ENCODE measurements at regions not wholly inside any gene's neighbourhood (a gene's known extent, or its start where the extent isn't known, plus 50 kb on each side); places are given as distances from the start of the nearest gene placed in this dataset.

GRCh38 chr5:148934895-148935400, 108.5 kb downstream of the ADRB2 start:
- Histone ChIP-seq H3K27ac (ENCODE audit: low read depth, low read length, poor library complexity, severe bottlenecking) (no peak overlapping the region), H2AFZ (ENCODE audit: low read length) (no peak overlapping the region), H3K4me3 (ENCODE audit: low read depth, low read length, poor library complexity, severe bottlenecking) (no peak overlapping the region), H3K36me3 (ENCODE audit: insufficient read depth, low read length) (no peaks in the 10 kb centered on the region), H3K79me2 (ENCODE audit: insufficient read depth, low read depth, low read length) (no peaks in the 10 kb centered on the region), H3K9me2 (ENCODE audit: insufficient read depth, low read length) (no peaks in the 10 kb centered on the region), H3K9me3 (ENCODE audit: low read length) (no peaks in the 10 kb centered on the region), H3K4me1 (ENCODE audit: insufficient read depth, low read length, poor library complexity, severe bottlenecking) (peaks cover 4% of the 10 kb centered on the region), H3K4me2 (ENCODE audit: low read length) (no peak overlapping the region), H4K20me1 (ENCODE audit: insufficient read depth, low read length) (no peaks in the 10 kb centered on the region)
- intact Hi-C loops (cut with micrococcal nuclease; ENCODE audit: unreplicated experiment) = no loop called here
- TF ChIP-seq EZH2phosphoT487 (IDR thresholded peaks at IDR 0.05; ENCODE audit: borderline replicate concordance, low read depth, low read length) = no peak
- TF ChIP-seq CTCF (conservative IDR thresholded peaks at IDR 0.05; ENCODE audit: low read length) = no peak
- no peak for DNase-seq (ENCODE audit: low spot score)
- ChIA-PET CTCF (ENCODE audit: unreplicated experiment) (no interaction called here), POLR2A (no interaction called here)
- no TSS peak for BruUV-seq (replicated peaks)

GRCh38 chr5:148937239-148937638, 110.8 kb downstream of the ADRB2 start:
- Histone ChIP-seq H3K27ac (ENCODE audit: low read depth, low read length, poor library complexity, severe bottlenecking) (no peak overlapping the region), H3K79me2 (ENCODE audit: insufficient read depth, low read depth, low read length) (no peaks in the 10 kb centered on the region), H3K4me3 (ENCODE audit: low read depth, low read length, poor library complexity, severe bottlenecking) (no peak overlapping the region), H3K9me2 (ENCODE audit: insufficient read depth, low read length) (no peaks in the 10 kb centered on the region), H3K4me1 (ENCODE audit: insufficient read depth, low read length, poor library complexity, severe bottlenecking) (no peaks in the 10 kb centered on the region), H3K36me3 (ENCODE audit: insufficient read depth, low read length) (no peaks in the 10 kb centered on the region), H4K20me1 (ENCODE audit: insufficient read depth, low read length) (no peaks in the 10 kb centered on the region), H3K4me2 (ENCODE audit: low read length) (no peak overlapping the region), H2AFZ (ENCODE audit: low read length) (no peak overlapping the region), H3K9me3 (ENCODE audit: low read length) (no peaks in the 10 kb centered on the region)
- TF ChIP-seq CTCF (conservative IDR thresholded peaks at IDR 0.05; ENCODE audit: low read length) (no peak), EZH2phosphoT487 (IDR thresholded peaks at IDR 0.05; ENCODE audit: borderline replicate concordance, low read depth, low read length) (no peak)
- POLR2A ChIA-PET = no interaction called here
- CTCF ChIA-PET (ENCODE audit: unreplicated experiment) = no interaction called here
- intact Hi-C loops (cut with micrococcal nuclease; ENCODE audit: unreplicated experiment) = no loop called here
- DNase-seq (ENCODE audit: low spot score) = no peak
- BruUV-seq (replicated peaks) = no TSS peak

- Histone ChIP-seq H3K4me2 (ENCODE audit: low read length) (no peak overlapping the region), H2AFZ (ENCODE audit: low read length) (no peak overlapping the region), H4K20me1 (ENCODE audit: insufficient read depth, low read length) (no peaks in the 10 kb centered on the region), H3K9me3 (ENCODE audit: low read length) (no peaks in the 10 kb centered on the region), H3K9me2 (ENCODE audit: insufficient read depth, low read length) (no peaks in the 10 kb centered on the region), H3K79me2 (ENCODE audit: insufficient read depth, low read depth, low read length) (no peaks in the 10 kb centered on the region), H3K27ac (ENCODE audit: low read depth, low read length, poor library complexity, severe bottlenecking) (no peak overlapping the region), H3K4me1 (ENCODE audit: insufficient read depth, low read length, poor library complexity, severe bottlenecking) (no peaks in the 10 kb centered on the region), H3K4me3 (ENCODE audit: low read depth, low read length, poor library complexity, severe bottlenecking) (no peak overlapping the region), H3K36me3 (ENCODE audit: insufficient read depth, low read length) (no peaks in the 10 kb centered on the region)
- no peak for DNase-seq (ENCODE audit: low spot score)
- CTCF ChIA-PET (ENCODE audit: unreplicated experiment) = no interaction called here
- intact Hi-C loops (cut with micrococcal nuclease; ENCODE audit: unreplicated experiment) = no loop called here
- TF ChIP-seq CTCF (conservative IDR thresholded peaks at IDR 0.05; ENCODE audit: low read length) (no peak), EZH2phosphoT487 (IDR thresholded peaks at IDR 0.05; ENCODE audit: borderline replicate concordance, low read depth, low read length) (no peak)
- no TSS peak for BruUV-seq (replicated peaks)
- POLR2A ChIA-PET = no interaction called here
Observed at GRCh38 chr5:148937830-148938521, 111.6 kb downstream of the ADRB2 start.

All from OCI-LY7 (cell line).